ENCODE measurements at regions not wholly inside any gene's neighbourhood (a gene's known extent, or its start where the extent isn't known, plus 50 kb on each side); places are given as distances from the start of the nearest gene placed in this dataset.

DNA sequence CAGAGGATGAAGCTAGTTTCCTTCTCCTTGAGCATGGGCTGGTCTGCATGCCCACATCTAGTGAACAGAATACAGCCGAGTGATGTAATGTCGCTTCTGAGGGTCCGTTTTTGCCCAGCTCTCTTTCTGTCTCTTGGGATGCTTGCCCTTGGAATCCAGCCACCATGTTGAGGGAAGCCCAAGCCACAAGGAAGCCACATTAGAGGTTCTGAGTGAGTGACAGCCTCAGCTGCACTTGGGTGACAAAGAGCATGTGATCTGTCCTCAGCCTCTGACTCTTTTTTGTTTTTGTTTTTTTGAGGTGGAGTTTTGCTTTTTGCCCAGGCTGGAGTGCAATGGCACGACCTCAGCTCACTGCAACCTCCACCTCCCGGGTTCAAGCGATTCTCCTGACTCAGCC is 100.6 kb upstream of the SALL4 start:
- TF ChIP-seq CTCF (conservative IDR thresholded peaks at IDR 0.05) (no peak), ZFX (IDR thresholded peaks at IDR 0.05) (no peak)

All from C4-2B (cell line).